HG02798 (cell line): ENCODE measurements at regions not wholly inside any gene's neighbourhood (a gene's known extent, or its start where the extent isn't known, plus 50 kb on each side); places are given as distances from the start of the nearest gene placed in this dataset.
"Not testable (repeated sequence)": the region's sequence is repeated elsewhere in the genome, so short reads cannot be mapped to it uniquely, and the experiment has no call there.

Experiments used
- ATAC-seq: cut with Tn5 transposase; IDR thresholded peaks from one replicate; pipeline ENCODE4 v1.9.1; 2021; ENCODE audit warnings: mild to moderate bottlenecking; ENCODE audit not compliant: unreplicated experiment, poor library complexity

- no peak for ATAC-seq
These were observed 1155.5 kb downstream of the TBL1XR1 start for GRCh38 chr3:176041812-176042211.

GRCh38 chr3:176041185-176041584, 1156.1 kb downstream of the TBL1XR1 start:
- no peak for ATAC-seq

- ATAC-seq = no peak
These were observed 1159.6 kb downstream of the TBL1XR1 start for GRCh38 chr3:176037636-176038035.

- no peak for ATAC-seq
These were observed 1165.2 kb downstream of the TBL1XR1 start for GRCh38 chr3:176032043-176032442.

GRCh38 chr3:176016203-176016602, 1157.1 kb downstream of the NAALADL2 start:
- ATAC-seq = not testable (repeated sequence)

- ATAC-seq = not testable (repeated sequence)
These were observed 1156.1 kb downstream of the NAALADL2 start for GRCh38 chr3:176015228-176015627.

- no peak for ATAC-seq
These were observed 1150.1 kb downstream of the NAALADL2 start for GRCh38 chr3:176009256-176009655.

GRCh38 chr3:176005564-176005963, 1146.4 kb downstream of the NAALADL2 start:
- ATAC-seq = no peak

GRCh38 chr3:175989161-175989560, 1130.0 kb downstream of the NAALADL2 start:
- no peak for ATAC-seq

GRCh38 chr3:175988401-175988800, 1129.3 kb downstream of the NAALADL2 start:
- no peak for ATAC-seq

GRCh38 chr3:175985781-175986180, 1126.6 kb downstream of the NAALADL2 start:
- no peak for ATAC-seq

GRCh38 chr3:175983379-175983778, 1124.2 kb downstream of the NAALADL2 start:
- ATAC-seq = no peak

GRCh38 chr3:175980486-175981090, 1121.5 kb downstream of the NAALADL2 start:
- ATAC-seq = no peak

GRCh38 chr3:175977968-175978752, 1119.0 kb downstream of the NAALADL2 start:
- ATAC-seq = no peak

- ATAC-seq = no peak
These were observed 1110.3 kb downstream of the NAALADL2 start for GRCh38 chr3:175969456-175969855.

- ATAC-seq = no peak
These were observed 1105.9 kb downstream of the NAALADL2 start for GRCh38 chr3:175965036-175965435.

GRCh38 chr3:175957427-175957826, 1098.3 kb downstream of the NAALADL2 start:
- ATAC-seq = no peak

GRCh38 chr3:175956964-175957363, 1097.8 kb downstream of the NAALADL2 start:
- ATAC-seq = no peak

- no peak for ATAC-seq
These were observed 1092.0 kb downstream of the NAALADL2 start for GRCh38 chr3:175951047-175951694.

GRCh38 chr3:175948041-175948440, 1088.9 kb downstream of the NAALADL2 start:
- no peak for ATAC-seq

GRCh38 chr3:175941352-175941751, 1082.2 kb downstream of the NAALADL2 start:
- ATAC-seq = peak; percentile 64
